ENCODE measurements at regions not wholly inside any gene's neighbourhood (a gene's known extent, or its start where the extent isn't known, plus 50 kb on each side); places are given as distances from the start of the nearest gene placed in this dataset.

DNA sequence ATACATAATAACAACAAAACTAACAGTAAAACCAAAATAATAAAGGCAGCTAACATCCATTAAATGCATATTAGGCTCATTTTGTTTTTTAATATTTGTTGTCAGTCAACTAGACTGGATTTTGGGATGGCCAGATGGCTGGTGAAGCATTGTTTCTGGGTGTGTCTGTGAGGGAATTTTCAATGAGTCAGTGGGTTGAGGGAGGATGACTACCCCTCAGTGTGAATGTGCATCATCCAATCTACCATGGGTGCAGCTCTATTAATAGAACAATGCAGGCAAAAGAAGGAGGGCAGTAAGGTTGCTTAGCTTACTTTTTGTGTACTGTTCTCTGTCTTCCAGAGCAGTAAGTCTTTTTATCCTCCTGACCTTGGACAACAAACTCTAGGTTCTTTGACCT, 484.2 kb upstream of the HS3ST1 start:
- no peak for DNase-seq (ENCODE audit: low spot score)

DNA sequence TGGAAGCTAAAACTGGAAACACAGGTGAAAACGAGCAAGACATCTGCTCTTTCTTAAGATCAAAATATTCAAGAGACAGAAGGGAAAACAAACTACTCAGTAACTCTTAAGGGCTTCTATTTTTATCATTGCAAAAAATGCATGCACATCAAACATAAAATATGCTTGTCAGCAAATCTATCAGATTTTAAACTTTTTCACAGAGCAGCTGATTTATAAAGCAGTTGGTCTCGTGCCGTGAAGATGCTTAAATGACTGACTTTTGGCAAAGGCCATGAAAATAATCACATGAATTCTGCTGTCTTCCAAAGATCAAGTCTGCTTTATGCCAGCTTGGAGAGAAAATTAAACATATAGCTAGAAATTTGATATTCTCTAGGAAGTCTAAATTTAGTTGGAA, 482.1 kb upstream of the HS3ST1 start:
- no peak for DNase-seq (ENCODE audit: low spot score)

DNA sequence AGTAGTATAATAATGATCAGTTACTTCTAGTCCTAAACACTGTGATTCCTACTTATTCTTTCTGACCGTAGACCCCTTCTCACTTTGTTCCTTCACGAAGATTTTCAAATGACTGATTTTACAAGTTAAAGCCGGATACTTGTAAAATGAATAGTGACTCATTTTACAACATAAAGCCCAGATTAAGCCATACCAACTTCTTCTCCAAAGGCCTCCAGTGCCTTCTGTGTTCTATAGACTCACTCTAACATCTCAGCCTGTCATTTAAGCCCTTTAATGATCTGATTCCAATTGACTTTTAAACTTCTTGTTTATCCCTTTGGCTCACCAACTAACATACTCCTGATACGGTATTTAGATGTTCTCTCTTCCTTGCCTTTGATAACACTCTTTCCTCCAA, 480.0 kb upstream of the HS3ST1 start:
- DNase-seq (ENCODE audit: low spot score): no peak

DNA sequence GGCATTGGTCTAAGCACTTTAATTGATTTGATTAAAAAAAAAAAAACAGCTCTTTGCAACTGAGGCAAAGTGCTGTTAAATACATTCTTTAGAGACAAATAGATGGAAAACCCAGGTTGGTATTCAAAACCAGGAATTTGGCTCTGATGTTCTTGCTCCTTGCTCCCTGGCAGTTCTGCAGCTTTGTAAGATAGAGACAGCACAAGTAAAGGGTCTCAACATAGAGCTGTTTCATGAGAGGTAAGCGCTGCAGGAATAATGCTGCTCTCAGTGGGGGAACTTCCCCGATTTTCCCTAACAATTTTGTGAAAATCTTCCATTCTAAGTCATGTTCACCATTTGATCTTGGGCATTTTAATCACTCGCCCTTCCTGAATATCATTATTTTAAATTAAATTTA, 479.5 kb upstream of the HS3ST1 start:
- DNase-seq (ENCODE audit: low spot score): no peak

DNA sequence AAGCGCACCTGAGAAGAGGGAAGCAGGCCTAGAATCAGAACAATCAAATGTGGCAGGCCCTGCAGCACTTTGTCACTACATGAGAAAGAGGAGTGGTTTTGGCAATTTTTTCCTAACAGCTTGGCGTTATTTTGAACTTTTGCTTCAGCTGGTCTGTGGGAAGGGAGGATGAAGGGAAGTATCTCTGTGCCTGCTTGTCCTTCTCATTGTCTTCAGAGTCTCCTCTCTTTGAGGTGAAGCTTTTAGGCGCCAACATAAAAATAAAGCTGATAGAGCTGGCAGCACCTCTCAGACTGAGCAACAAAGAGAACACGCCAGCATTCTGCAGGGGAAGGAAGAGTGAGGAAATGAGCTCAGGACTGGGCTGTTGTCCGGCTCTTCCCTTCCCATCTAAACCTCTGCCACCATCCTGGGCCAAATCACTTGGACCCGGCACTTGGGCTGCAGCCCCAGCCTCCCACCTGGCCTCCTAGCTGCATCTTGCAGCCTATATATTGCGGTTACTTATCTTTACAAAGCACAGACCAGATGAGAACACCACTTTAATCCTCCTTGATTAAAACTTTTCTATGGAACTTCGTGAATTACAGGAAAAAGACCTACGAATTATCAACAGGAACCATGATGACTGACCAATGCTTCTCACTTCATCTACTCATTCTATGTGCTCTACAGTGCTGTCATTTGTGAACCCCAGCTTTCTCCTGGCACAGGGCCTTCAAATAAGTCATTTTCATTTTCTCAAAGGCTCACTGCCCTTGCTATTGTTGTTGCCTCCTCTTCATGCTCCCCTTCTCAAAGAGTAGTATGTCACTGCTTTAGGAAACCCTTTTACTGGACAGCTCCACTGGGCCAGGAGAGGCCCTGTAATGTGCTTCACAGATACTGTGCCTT, 476.4 kb upstream of the HS3ST1 start:
- DNase-seq (ENCODE audit: low spot score): no peak

DNA sequence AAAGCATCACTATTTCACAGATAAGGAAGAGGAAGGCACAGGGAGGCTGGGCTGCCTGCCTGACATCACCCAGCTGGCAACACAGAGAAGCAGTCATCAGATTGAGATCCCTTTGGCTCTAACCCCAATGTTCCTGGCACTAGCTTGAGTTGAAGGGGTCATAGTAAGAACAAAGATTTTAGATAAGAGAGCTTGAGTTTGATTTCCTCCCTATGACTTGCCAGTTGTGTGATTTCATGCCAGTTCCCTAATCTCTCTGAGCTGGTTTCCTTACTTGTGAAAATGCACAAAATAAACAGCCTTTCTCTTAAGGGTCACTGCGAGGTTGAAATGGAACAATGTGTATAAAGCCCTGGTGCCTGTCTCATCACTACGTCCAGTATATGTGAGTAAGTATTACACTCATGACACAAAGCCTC, 475.4 kb upstream of the HS3ST1 start:
- DNase-seq (ENCODE audit: low spot score): no peak

DNA sequence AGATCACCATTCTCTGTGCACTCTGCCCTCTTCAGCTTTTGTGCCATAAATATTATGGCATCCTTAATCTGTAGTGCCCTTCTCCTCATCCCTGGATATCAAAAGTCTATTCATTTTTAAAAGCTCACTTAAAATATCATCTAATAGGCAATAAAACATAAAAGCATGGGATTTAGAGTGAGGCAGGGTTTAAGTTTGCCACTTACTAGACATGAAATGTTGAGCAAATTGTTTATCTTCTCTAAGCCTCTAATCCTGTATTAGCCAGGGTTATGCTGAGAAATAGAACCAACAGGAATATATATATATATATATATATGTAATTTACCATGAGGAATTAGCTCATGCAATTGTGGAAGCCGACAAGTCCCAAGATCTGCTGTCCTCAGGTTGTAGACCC, 472.4 kb upstream of the HS3ST1 start:
- DNase-seq (ENCODE audit: low spot score): no peak

DNA sequence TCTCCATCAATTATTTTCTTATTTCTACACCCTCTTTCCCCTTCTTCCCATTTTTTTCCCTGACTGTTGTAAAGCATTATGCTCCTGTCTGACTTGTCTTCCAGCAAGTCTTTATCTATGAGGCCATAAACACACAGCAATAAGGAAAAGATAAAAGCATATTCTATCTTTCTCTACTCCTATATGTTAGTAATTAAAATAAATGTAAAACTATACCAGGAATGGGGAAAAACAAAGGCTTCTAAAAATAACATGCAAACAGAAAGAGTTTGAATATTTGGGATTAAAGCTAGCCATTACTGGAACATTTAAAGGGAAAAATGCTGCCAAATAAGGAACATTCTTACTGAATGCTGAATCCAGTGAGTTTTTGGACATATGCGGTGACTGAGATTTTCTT, 471.7 kb upstream of the HS3ST1 start:
- no peak for DNase-seq (ENCODE audit: low spot score)

DNA sequence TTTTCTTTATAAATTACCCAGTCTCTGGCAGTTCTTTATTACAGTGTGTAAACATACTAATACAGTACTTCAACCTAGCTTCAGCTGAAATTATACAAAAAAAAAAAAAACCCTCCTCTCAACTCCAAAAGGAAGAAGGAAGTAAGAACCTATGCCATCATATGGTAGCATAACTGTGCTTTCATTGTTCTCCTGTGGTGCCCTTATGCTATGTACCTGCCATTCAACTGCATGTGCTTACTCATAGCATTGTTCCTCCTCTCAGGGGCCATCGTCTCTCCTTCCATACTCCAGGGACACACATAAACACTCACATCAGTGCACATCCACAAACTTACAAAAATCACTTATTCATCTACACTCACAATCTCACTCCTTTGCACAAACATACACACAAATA, 470.1 kb upstream of the HS3ST1 start:
- no peak for DNase-seq (ENCODE audit: low spot score)

DNA sequence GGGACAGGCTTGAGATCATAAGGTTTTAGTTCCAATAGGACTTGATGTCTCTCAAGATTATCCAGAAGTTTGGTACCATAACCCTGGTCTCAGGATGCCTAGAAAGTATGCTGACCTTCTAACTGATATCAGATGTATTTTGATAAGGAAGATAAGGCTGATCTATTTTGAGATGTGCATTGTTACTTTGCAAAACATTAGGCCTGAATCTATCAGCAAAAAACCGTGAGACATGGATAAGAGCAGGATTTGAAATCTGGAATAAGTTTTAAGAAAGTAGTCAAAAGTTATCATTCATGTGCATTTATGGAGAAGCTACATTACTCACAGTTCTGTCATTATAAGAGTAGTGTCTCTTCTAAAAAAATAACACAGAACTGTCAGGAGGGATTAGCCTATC, 467.1 kb upstream of the HS3ST1 start:
- no peak for DNase-seq (ENCODE audit: low spot score)

DNA sequence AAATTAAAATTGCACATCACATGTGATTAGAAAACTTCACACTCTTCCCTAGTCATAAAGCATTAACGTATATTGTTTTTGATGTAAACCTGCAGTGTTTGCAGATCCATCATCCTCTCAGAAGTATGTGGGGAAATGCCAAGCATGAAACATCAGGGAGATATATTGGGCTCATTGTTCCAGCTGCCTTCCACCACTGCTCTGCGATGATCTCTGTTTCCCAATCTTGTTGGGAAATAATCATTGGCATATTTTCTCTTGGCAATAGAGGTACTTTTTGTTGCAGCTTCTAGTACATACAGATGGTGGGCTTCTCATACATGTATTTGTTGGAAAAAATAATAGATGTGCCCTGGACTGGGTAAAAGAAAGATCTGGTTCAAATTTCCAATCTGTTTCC, 466.3 kb upstream of the HS3ST1 start:
- no peak for DNase-seq (ENCODE audit: low spot score)

DNA sequence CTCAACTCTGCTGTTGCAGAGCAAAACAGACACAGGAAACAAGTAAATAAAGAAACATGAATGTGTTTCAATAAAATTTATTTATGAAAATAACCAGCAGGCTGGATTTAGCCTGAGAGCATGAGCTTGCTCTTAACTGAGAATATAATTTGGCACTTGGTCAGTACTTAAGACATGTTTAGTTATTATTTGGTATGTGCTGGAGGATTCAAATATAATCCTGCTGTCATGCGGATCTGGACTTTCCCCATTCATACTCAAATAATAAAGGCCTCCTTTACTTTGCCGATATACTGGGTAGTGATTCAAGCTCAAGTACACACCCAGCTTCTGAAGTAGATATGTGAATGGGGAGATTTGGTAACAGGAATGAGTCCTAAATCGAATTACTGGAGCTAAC, 465.5 kb upstream of the HS3ST1 start:
- no peak for DNase-seq (ENCODE audit: low spot score)

DNA sequence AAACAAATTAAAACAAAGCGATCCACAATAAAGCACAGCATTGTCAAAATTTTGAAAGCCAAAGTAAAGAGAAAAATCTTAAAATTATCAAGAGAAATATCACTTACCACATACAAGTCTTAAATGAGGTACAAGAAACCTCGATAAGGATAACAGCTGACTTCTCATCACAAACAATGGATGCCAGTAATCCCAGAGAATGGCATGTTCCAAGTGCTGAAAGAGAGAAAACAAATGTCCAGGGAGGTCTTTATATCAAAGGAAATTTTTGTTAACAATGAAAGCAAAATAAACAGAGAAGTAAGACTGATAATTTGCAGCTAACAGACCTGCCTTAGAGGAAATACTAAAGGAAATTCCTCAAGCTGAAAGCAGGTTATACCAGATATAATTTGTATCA, 460.4 kb upstream of the HS3ST1 start:
- no peak for DNase-seq (ENCODE audit: low spot score)

DNA sequence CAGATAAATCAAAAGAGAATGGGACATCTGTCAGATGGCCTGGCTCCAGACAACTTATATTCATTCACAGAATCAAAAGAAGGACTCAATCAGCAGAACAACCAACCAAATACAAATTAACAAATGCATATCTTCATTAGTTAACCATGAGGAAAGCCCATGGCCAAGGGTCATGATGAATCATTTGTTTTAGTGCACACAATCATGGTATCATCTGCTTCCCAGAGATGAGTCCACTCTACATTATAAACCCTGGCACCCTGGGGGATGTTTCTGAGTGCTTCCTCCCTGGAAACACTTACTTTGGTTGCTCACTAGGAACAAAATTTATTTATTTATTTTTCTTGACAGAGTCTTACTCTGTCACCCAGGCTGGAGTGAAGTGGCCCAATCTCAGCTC, 453.3 kb upstream of the HS3ST1 start:
- DNase-seq (ENCODE audit: low spot score): no peak

DNA sequence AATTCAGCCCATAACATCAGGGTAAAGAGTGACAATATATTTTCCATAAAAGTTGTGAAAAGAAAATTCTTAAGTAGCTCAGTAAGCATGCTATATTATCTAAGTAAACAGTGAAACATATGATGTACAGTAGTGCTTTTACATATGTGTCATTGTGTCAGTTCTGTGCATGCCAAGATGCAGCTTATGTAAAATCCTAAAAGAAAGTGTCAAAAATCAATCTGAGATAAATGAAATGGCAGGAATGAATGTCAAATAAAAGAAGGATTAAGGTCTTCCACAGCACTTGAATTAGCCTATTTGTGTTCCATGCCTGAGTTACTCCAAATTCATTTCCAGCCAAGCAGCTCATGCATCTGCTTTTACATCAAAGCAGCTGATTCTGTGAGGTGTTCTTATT, 452.7 kb upstream of the HS3ST1 start:
- DNase-seq (ENCODE audit: low spot score): no peak

DNA sequence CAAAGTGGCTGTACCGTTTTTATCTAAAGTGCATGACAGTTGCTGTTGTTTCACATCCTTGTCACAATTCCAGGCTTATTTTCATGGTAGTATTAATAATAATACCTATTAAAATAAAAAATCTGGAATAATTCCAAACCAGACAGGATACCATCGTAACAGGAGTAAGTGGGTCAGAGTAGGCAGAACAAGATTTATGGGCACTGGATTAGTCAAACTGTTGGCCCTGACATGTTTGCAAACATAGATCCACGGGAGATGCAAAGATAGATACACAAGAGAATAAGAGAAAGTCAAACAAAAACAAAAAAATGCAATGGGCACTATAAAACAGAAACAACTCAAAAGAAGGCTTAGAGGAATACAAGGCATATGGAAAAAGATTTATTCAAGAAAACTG, 449.5 kb upstream of the HS3ST1 start:
- DNase-seq (ENCODE audit: low spot score): no peak

DNA sequence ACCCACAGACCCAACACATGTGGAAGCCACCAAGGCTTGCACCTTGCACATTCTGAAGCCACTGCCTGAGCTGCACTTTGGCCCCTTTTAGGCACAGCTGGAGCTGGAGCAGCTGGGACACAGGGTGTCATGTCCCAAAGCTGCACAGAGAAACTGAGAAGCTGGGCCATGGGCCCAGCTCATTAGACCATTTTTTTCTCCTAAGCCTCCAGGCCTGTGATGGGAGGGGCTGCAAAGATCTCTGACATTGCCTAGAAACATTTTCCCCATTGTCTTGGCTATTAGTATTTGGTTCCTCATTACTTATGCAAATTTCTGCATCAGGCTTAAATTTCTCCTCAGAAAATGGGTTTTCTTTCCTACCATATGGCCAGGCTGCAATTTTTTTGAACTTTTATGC, 447.4 kb upstream of the HS3ST1 start:
- DNase-seq (ENCODE audit: low spot score): no peak

DNA sequence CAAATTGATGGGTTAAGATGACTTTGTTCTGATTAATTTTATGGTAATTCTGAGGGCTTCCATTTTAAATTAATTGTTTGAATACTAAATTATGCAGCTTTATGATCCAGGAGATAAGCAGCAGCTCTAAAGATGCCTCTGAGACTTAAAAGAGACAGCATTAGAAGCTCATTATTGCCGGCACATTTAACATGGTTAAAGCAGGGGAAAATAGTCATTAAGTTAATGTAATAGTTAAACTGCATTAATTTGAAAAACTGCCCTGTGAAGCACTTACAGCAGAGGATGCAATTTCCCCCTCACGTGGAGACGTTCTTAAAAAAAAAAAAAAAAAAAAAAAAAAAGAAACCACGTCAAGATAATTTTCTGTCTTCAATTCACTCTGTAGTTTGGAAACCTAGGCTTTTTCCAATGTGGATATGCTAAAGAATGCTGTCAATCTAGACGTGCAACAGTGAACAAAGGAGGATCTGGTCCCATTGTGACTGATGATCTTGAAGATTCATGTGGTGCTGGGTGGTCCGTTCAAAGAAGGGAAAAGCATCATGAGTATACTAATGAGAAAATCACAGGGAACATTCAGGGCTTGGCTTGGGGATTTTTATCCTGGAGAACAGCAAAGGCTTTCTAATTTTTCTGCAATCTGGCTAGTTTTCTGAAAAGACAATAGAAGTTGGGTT, 440.6 kb upstream of the HS3ST1 start:
- DNase-seq (ENCODE audit: low spot score): no peak

DNA sequence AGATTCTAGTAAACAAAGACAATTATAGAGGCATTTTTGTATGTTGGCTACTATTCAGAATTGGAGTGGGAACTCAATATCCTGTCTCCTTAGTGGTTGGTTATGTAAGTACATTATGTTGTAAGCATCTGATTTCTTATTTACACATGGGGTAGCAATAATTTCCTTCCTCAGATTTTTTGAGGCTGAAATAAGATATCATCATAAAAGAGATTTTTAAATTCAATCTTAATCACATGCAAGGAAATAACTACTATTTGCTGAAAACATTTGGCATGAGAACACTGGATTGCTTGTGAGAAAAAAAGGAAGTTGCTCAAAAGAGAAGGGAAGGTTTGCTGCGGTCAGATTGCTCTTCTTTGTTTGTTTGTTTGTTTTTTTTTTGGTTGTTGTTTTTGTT, 437.7 kb upstream of the HS3ST1 start:
- no peak for DNase-seq (ENCODE audit: low spot score)

DNA sequence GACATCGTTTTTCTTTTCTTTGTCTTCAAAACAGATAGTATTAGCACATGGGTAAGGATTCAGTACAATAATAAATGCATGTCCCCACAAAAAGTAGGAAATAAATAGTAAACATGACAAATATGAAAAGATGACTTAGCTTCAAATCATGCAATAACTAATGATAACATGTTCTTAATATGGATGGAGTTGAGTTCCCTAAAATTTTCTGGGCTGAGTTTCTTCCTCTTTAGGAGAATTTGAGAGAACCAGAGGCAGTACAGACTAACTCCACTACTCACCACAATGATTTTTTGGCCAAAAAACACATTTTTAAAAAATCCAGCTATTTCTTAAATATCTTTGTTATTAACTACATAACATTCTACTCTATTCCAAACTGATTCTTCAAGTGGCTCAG, 432.3 kb upstream of the HS3ST1 start:
- no peak for DNase-seq (ENCODE audit: low spot score)

DNA sequence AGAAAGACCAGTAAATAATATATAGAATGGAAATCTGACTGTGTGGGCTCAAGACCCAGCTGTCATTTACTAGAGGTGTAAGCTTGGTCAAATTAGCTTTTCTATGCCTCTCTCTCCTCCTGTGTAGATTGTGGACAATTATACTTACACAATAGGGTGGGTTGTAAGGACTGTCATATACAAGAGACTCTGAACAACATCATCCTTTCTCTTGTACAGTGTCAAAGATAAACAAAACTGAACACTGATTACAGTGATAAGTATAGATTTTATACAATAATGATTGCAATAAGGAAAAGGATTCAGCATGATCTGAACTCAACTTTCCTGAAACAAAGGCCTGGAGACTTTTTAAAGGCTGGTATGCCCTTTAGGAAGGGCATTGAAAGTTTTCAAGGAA, 429.2 kb upstream of the HS3ST1 start:
- DNase-seq (ENCODE audit: low spot score): no peak

DNA sequence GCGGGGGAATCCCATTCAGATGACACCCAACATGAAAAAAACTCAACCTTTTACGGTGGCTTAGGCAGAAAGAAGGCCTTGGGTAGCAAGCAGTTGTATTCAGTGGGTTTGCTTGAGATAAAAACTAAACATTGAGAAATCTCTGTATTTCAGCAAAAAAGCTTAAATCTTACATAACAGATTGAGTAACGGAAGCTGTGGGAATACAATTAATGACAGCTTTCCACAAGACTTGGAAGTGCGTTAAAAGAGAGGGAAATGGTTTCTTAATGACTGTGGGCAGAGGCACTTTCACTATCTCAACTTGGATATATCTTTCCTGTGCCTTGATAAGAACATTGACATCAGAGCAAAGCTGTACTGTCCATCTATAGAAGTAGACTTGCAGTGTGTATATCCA, 418.5 kb upstream of the HS3ST1 start:
- no peak for DNase-seq (ENCODE audit: low spot score)

DNA sequence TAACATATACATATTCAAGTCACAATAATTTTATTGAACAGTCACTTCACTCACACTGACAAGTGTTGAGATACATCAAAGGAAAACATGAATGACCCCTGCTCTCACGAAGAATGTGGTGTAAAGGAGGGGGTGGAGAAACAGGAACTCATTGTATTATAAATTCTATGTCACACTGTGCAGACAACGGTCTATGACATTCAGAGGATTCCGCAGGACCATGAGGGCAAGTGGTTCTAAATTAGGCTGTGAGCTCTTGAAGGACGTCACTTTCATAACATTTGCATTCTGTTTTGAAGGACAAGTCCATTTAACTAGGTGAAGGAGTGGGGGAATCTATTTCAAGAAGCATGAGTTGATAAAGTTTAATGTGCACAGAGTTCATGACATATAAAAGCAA, 415.2 kb upstream of the HS3ST1 start:
- DNase-seq (ENCODE audit: low spot score): no peak

DNA sequence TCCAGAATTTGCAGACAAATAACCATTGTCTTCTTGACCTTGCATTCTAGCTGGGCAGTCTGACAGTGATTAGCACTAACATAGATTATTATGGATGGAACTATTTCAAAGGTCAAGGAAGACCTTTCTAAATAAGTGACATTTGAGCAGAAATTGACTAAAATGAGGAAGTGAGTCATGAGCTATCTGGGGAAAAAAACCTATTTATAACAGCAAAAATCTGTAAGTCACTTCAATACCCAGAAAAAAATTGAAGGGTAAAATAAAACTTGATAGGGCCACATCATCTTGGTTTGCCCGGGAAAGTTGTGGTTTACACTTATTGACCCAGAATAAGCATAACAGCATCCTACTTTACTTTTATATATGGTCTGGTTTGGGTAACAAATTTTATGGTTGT, 414.6 kb upstream of the HS3ST1 start:
- DNase-seq (ENCODE audit: low spot score): no peak
